GM19395 (cell line): ENCODE measurements at regions not wholly inside any gene's neighbourhood (a gene's known extent, or its start where the extent isn't known, plus 50 kb on each side); places are given as distances from the start of the nearest gene placed in this dataset.
"Not testable (repeated sequence)": the region's sequence is repeated elsewhere in the genome, so short reads cannot be mapped to it uniquely, and the experiment has no call there.

ENCODE experiments used
- ATAC-seq: cut with Tn5 transposase; IDR thresholded peaks from one replicate; pipeline ENCODE4 v1.9.1; 2021; ENCODE audit warnings: mild to moderate bottlenecking, moderate library complexity; ENCODE audit not compliant: unreplicated experiment

DNA sequence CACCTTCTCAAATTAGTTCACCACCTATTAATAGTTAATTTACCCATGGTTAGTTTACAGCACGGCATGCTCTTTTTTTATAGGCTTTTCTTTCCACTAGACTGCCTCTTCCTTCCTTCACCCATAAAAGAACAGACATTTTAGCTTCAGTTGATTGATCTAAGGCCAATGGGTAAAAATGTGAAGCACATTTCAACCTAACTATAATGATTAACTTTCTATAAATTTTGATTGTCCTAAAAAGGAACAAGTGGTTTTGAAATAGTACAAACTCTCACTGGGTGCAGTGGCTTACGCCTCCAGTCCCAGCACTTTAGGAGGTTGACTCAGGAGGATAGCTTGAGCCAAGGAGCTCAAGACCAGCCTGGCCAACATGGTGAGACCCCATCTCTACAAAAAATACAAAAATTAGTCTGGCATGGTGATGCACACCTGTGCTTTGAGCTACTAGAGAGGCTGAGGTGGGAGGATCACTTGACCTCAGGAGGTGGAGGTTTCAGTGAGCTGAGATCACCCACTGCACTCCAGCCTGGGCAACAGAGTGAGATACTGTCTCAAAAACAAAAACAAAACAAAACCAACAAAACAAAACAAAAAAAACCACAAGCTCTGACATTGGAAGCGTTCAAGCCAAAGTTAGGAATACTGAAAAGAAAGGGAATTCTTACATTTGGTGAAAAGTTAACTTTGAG is 89.9 kb upstream of the FAT1 start:
- ATAC-seq = no peak

DNA sequence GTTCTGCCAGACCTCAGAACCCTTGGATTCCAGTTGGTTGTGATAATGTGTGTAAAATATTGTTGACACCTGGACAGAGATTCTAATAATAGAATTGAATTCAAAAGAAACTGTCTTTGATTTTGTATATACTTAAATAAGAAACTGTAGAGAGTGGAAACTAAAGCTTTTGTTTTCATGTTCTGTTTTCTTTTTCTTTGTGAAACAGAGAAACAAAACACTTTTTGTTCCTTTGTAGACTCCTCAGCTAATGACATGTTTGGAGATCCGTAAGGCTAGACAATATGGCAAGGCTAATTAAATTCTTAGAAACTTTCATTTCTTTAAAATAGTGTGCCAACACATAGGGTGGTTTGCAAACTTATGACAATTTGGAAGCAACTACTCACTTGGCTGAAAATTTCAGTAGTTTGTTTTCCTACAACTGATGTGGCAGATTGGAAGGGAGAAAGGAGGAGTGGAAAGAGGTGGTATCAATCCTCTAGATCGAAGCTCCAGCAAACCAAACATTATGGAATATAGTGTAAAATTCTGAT is 90.9 kb upstream of the FAT1 start:
- ATAC-seq = no peak

DNA sequence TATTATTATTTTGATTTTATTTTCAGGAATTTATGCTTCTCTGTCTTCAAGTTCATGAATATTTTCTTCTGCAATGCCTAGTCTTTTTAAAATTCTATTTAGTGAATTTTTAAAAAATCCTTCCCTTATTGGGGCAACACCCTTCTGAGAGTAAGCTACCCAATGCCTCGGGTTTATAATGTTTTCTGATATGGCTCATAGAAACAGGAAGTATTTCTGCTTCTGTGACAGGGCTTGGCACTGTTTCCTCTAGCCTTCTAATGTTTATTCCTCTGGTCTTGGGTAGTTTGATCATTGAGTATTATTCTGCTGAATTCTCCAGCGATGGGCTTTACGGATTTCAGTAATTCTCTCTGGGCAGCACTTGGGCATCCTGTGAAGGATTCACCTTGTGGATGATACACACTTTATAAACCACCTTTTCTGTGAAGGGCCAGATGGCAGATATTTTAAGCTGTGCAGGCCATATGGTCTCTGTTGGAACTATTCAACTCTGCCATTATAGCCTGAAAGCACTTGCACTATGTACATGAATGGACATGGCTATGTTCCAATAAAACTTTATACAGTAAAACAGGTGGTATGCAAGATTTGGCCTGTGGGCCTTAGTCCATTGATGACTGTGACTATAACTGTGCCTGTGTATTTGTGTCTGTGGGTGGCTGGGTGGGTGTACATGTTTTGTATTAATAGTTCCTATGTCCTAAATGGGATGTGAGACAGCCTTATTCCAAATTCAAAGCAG is 95.9 kb upstream of the FAT1 start:
- ATAC-seq = no peak

DNA sequence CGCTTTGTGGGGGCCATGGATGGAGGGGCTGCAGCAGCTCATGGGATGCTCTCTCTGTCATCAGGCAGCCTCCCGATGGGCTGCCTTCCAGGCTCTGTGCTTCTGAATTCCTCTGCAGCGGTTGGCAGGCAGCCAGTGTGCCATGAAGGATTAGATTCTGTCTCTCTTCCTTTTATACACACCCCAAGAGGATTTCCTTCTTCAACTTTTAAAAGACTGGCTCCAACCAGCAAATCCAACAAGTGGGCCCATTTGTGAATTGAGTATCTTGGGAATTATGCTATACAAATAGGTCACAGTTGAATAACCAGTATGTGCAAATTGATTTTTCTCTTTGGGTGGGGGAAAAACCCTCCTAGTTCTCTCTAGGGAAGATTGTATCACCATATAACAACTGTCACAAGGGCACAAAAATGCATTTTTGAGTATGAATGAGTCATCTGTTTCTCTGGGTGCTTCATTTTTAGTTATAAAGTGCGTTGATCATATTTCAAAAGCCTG is 96.8 kb upstream of the FAT1 start:
- ATAC-seq = no peak

DNA sequence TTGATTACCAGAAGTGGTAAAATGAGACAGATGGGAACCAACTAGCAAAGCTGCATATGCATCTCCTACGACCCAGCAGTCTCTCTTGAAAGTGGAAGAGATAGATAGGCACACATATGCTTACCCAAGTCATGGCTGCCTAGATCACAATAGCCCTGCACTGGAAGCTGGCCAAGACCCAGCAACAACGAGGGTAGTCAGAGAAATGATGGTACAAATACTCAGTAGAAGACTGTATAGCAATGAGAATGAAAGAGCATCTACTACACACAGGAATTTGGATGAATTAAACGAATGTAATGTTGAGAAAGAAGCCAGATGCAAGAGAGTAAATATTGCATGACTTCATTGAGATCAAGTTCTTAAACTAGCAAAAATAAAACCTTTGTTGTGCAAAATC is 100.3 kb upstream of the FAT1 start:
- ATAC-seq = no peak

DNA sequence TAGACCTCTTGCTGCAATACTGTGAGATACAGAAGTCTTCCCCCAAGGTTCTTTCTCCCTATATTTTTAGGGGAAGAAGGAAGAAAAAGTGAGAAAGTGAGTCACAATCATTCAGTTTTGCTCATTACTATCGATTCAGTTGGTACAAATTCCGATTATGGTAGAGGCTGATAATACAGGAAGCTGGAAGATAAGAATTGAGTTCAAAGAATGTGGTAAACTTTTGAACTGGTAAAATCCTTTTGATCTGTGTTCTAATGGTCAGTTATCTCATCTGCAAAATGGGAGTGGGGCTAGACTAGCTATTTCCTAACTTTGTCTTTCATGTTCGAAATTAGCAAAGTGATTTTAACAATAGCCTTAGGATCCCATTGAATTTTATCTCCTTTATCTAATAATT is 101.4 kb upstream of the FAT1 start:
- no peak for ATAC-seq

DNA sequence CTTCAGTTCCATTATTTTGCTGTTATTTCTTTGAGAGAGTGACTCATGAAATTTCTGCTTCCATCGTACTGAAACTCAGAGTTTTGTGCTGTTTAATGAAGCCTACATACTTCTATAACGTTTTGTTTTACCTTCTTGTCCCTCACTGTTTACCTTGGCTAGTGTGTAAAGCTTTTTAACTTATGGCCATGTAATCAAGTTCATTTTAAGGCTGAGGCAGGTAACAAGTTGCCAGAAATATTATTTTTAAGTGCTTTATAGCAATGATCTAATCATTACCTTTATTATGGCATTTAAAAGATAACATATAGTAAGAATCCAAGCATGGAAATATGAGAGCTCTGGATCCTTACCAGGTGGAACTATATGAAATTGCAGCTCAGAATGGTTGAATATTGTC is 102.3 kb upstream of the FAT1 start:
- no peak for ATAC-seq

DNA sequence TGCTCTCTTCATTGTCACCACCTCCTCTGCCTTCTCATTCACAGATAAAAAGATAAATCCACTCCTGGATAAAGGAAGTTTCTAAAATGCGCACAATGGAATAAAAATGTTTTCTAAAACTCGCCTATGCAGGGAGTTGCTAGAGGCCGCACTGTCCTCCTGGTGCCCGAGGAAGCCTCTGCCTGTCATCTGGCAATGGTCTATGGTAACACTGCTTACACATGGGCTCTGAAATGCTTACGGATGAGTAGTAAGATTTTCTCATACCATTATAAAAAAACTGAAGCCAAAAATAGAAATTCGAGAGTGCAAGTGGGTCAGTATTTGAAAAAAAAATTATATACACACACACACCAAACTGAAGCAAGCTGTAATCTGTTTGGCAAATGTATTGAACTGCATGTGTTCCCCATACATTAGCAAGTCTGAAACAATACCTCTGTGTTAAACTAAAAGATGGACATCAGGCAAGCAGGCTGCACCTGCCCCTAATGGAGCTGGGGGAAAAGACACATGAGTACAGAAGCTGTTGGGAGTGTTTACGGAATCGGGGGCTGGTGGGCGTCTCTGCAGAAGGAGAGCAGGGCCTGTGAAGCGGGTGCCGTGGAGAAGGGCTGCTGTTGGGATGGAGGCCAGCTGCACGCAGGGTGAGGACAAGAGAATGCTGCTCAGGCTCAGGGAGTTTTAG is 103.3 kb upstream of the FAT1 start:
- no peak for ATAC-seq

DNA sequence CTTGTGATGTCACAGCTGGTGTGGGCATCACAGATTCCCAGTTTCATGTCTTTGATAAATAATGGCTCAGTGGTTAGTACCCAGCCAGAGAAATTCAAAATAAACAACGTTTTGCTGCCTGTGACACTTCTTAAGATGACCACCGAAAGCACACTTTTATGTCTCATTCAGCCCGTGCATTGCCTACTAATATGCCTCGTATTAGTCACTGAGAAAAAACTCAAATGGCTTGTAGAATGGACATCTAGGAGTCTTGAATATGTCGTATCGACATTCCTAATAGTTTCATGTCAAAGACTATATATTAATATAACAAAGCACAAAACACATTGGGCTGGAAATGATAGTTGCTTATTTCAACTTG is 103.9 kb upstream of the FAT1 start:
- no peak for ATAC-seq

DNA sequence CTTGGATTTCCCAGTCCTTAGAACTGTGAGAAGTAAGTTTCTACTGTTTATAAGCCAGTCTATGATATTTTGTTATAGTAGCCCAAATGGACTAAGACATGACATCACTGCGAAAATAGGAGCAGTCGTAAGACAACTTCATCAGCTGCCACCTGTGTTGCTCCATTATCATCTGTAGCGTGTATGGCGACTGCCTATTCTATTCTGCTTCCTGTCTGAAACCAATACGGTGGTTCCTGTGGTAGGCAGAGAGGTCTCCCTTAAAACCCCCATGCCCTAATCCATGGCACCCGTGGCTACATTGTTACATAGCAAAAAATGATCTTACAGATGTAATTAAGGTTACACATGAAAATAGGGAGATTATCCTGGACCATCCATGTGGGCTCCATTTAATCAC is 105.4 kb upstream of the FAT1 start:
- ATAC-seq = no peak

DNA sequence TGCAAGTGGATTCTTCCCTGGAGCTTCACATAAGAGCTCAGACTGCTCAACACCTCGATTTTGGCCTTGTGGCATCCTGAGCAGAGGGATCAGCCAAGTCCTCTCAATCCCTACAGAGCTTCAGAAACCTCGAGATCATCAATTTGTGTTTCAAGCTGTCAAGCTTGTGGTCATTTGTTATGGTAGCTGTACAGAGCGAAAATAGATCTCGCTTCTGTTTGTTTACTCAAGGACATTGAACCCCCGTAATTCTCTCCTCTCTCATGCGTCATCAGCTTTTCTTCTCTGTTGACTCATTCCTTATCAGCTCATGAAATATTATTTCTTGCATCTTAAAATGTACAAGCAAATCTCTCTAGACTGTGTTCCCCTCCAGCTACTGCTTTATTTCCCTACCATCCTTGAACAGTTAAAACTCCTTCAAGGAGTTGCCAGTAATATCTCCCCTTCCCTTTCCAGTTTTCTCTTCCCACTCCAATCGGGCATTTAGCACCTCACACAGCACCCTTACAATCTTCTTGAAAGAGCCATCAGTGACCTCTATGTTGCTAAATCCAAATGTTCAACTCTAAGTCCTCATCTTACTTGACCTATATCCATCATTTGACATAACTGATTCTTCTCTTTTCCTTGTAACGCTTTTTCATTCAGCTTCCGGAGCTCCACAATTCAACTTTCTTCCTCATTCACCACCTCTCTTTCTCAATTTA is 106.2 kb upstream of the FAT1 start:
- no peak for ATAC-seq

DNA sequence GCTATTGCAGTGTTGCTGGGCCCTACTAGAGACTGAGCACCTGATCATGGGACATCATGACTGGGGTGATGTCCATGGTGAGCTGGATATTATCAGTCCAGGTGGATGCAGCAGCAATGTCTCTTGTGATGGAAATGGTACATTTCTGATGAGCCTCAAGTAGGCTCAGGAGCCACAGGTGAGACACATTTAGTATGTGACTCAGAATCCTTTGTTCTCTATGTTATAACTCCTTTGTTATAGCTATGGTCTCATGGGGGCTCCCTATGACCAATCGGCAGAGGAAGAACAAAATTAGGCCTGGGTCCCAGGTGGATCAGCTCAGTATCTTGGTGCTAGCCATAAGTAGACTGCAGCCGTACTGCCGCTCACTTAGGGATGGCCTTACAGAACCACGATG is 107.9 kb upstream of the FAT1 start:
- ATAC-seq = no peak

DNA sequence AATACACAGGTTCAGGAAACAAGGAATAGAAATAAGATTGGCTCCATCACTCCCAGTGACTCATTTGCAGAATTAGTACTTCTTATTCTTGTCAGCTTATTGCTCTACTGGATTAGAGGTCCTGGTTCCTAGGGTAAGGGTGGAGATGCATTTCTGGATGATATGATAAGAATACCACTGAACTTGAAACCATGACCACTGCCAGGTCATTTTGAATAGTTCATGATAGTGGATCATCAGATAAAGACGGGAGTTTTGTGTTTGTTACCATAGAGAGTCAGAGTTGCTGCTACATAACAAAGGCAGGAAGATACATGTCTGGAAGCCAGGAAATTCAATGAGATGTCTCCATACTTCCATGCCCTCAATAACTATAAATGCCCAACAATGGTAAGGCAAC is 109.2 kb upstream of the FAT1 start:
- no peak for ATAC-seq

DNA sequence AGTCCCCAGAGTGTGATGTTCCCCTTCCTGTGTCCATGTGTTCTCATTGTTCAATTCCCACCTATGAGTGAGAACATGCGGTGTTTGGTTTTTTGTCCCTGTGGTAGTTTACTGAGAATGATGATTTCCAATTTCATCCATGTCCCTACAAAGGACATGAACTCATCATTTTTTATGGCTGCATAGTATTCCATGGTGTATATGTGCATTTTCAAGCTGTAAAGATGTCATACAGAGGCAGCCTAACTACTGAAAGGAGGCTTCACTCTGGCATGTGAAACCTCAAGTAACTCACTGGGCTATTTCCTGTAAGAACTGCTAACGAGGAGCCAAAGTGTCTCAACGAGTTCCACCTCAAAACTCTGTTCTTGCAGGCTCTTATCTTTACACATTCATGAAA is 113.8 kb upstream of the FAT1 start:
- not testable (repeated sequence) for ATAC-seq

DNA sequence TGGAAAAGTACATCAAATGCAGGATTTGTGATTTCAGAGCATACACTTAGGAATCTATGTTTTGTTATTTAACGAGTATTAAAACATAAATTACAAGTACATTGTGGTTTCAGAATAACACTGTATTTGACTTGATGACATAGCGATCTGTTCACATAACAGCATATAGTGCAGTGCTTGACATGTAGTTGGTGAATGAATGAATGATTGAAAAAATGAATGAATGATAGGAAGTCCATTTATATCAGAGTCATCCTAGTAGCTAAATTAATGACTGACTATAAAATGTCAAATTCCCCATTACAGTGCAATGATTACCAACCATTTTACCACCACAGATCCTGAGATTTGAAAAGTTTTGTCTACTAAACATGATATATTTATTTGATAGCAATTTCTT is 114.6 kb upstream of the FAT1 start:
- no peak for ATAC-seq

DNA sequence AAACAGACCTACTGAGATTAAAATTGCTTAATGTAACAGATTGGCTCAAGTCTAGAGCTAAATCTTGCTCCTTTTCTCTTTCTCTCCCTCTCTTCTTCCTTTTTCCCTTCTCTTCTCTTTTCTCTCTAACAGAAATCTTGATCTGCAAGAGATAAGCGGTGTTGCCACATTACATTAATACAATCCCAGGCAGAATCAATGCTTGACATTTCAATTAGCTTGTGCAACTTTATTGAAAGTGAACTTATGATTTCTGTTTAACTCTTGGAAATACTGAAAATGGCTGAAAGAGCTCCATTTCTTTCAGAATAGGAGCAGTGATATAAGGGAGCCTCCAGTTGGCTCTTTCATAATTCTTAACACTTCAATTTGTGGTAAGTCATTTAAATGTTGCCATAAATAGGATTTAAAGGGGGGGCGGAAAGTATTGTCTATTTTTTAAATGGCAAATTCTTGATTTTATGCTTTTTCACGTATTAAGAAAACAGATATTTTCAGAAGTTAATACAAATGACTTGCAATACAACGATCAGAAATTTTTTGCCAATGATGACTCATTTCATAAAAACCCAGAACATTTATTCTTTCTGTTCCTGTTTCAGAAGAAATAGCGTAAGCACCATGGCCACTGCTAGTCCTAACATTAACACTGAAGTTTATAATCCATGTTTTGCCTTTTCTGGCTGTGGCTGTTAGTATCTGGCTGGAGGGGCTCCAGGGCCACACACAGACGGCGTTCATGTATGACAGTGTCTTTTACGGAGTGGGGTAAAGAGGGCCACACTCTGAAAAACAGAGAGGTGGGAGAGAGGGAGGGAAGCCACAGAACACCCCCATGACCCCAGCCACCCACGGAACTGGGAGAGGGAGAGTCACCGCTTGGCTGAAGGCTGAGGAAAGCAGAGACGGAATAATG is 115.7 kb upstream of the FAT1 start:
- peak; percentile 96 for ATAC-seq

DNA sequence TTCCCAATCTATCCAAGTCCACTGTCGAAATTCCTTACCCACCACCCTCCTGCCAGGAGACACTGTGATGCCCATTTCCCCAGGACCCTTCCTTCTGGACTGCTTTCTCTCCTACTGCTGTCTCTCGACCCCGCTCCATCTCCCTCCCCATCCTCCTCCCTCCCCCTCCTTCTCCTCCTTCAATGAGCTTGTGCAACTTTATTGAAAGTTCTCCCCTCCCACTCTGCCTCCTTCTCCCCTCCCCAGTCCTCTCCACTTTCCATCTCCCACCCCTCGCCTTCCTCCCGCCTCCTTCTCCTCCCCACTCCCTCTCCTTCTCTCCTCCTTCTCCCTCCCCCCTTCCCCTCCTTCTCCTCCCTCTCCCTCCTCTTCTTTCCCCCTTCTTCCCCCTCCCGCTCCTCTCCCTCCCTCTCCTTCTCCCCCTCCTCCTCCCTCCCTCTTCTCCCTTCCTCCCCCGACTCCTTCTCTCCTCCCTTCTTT is 116.6 kb upstream of the FAT1 start:
- ATAC-seq = no peak

DNA sequence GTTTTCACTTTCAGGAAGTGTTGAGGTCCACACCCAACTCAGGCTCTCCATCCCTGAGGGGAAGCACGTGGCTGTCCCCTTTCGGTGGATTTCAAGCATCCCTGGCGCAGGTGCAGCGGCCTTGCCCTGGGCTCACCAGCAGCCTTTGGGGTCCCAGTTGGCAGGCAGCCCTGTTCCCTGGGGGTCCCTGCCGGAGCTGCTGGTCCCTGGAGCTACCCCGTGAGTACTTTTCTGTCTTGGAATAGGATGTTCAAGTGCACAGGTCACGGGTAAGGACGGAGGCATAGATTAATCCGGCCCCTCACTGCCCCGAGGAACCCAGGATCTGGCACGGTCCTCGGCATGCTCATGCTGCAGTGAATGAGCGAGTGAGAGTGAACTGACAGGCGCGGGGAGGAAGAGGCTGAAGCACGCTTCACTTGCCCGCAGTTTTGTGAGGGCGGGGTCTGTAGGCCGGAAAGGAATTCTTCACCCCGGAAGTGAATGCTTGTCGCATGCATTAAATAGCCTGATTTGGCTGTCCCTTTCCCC is 117.2 kb upstream of the FAT1 start:
- no peak for ATAC-seq

DNA sequence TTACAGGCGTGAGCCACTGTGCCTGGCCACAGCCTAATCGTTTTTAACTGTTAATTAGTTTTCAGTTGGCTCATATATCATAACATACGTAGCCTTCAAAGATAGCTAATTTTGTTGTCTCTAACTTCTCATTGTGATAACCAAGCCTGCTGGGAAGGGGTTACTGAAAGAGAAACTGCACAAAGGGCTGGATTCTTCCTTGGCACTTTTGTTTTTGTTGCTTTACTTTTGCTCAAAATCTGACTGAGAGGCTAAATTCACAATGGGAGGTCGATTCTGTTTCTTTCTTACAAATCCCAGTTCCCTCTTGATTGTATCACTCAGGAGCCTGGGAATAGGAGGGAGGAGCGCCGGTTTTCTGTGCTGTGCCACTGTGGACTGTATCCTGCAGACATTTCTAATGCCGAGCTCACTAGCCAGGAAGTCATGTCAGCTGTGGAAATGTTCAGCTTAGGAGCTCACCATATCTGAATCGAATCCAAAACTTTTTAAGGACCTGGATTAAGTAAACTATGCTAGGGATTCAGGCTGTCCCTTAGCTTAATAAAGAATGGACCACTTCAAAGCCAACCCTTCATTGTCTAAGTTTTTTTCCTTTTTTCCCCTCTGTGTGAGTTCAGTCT is 120.5 kb upstream of the FAT1 start:
- ATAC-seq = no peak
